ENCODE measurements at regions not wholly inside any gene's neighbourhood (a gene's known extent, or its start where the extent isn't known, plus 50 kb on each side); places are given as distances from the start of the nearest gene placed in this dataset.
"Not testable (repeated sequence)": the region's sequence is repeated elsewhere in the genome, so short reads cannot be mapped to it uniquely, and the experiment has no call there.

DNA sequence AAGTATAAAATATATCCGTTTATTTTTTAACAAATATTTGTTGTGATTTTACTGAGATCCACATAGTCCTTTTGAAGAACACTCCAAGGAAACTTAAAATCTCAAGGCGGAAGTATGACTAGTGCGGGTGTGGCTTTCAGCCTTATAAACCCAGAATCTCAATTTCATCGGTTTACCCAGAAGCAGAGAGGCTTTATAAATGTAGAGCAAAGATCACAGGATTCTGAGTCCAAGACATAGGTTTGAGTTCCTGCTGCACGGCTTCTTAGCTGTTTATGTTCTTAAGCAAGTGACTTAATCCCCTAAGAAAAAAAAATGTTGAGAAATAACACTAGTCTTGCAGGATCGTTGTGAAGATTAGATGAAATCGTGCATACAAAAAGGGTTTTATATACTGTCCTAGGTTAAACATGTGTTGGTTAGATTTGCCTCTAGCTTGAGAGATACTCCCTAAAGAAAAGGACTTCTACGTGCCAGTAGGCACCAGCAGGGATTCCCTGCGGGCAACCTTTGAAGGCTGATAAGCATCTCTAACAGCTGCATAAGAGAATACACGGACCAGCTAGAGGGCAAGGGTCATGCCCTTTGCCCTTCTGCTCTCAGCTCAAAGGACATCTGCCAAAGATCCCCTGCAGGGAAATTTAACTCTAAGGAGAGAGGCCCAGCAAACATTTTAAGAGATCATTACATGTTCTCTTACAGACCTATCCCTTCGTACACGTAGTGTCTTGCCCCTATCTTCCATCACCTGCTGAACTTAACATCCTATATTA lies 130.4 kb upstream of the MIR17HG start:
- no peak for DNase-seq
- ATAC-seq: peak; percentile 55
- intact Hi-C loops (cut with DNase I, micrococcal nuclease): no loop called here

GRCh38 chr13:91219201-91219600 lies 128.3 kb upstream of the MIR17HG start:
- ATAC-seq (no peak), DNase-seq (no peak)
- intact Hi-C loops (cut with DNase I, micrococcal nuclease): no loop called here

DNA sequence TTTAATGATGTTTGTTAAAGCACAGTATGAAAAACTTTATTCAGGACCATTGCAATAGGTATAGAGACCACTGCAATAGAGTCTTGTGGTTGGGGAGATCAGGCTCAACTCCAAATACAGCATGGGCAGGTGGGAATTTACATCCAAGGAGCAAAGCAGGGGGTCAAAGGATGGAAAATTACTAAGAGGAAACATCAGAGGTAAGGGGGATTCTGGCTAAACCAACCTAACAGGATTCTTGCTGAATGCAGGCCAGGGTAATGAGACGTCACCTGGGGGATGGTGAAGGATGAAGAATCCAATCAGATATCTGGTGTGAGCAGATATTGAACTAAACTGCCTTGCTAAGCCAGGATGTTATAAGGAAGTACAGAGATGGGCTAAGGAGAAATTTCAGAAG lies 126.6 kb upstream of the MIR17HG start:
- DNase-seq (no peak), ATAC-seq (no peak)
- intact Hi-C loops (cut with DNase I, micrococcal nuclease): no loop called here

DNA sequence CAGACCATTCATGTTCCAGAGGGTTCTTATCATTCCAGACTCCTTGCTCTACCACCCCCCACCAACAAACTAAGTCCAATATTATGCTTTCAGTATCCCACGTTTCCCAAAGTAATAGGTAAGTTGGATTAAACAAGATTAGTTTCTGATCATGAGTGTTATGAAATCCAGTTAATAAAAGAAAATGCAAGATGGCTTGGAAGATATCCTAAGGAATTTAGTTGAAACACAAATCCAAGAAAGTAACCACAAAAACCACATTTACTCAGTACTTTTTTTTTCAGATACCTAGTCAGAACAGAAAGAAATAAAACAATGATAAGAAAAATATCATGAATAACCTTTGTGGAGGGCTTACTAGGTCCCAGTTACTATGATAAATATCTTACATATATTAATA lies 119.4 kb upstream of the MIR17HG start:
- intact Hi-C loops (cut with DNase I, micrococcal nuclease): no loop called here
- no peak for ATAC-seq

GRCh38 chr13:91228940-91229339 lies 118.5 kb upstream of the MIR17HG start:
- no peak for DNase-seq
- no peak for ATAC-seq
- intact Hi-C loops (cut with DNase I, micrococcal nuclease): no loop called here

More for the DNA sequence above, 119.4 kb upstream of the MIR17HG start:
- DNase-seq: no peak

DNA sequence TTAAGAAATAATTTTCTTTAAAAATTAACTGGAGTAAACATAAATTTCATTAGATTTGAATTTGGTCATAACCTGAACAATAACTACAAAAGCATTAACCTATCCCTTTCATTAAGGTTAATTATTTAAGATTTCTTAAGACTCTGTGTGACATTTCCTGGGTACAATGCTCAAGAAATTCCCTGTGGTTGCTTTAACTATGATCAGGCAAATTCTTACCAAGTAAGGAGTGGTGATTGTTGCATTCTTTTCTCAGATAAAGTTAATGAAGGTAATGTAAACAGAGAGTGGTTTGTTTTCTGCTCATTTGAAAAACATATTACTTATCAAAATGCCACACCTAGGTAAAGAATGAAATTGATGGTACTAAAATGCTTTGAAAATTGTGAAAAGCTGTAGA lies 114.8 kb upstream of the MIR17HG start:
- no peak for ATAC-seq

GRCh38 chr13:91233291-91233690 lies 114.2 kb upstream of the MIR17HG start:
- intact Hi-C loops (cut with DNase I, micrococcal nuclease): no loop called here
- no peak for DNase-seq
- no peak for ATAC-seq

More for the DNA sequence above, 114.8 kb upstream of the MIR17HG start:
- intact Hi-C loops (cut with DNase I, micrococcal nuclease): no loop called here
- DNase-seq: no peak

DNA sequence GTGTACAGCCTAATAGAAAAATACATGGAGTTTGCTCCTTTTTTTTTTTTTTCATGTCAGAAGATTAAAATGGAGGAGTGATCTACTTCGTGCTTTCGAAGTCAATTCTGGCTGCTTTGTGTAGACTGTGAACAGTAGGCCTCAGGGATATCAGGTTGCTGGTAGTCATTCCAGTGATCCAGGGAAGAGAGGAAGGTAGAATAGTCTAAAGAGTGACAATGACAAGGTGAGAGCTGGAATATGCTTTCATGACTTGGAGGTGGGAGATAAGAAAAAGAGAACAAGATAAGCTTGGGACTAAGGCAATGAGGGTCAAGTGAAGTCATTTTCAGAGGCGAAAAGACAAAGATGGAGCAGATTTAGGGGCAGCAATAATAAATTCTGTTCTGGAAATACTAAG lies 111.3 kb upstream of the MIR17HG start:
- intact Hi-C loops (cut with DNase I, micrococcal nuclease): no loop called here
- ATAC-seq (no peak), DNase-seq (no peak)

DNA sequence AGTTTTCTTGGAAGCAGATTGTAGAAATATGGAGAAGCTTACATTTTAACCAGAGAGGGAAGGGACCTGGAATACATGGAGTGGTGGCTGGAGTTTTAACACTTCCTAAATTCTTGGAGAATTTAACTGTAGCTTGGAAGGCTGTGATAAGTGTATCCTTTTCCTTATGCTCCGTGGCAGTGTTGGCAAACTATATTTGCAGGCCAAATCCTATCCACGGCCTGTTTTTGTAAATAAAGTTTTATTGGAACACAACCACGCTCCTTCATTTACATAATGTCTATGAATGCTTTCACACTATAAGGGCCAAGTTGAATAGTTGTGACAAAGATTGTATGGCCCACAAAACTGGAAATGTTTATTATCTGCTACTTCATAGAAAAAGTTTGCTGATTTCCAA lies 110.6 kb upstream of the MIR17HG start:
- ATAC-seq: no peak
- no peak for DNase-seq
- intact Hi-C loops (cut with DNase I, micrococcal nuclease): no loop called here

GRCh38 chr13:91238036-91238435 lies 109.5 kb upstream of the MIR17HG start:
- no peak for DNase-seq
- intact Hi-C loops (cut with DNase I, micrococcal nuclease): no loop called here
- ATAC-seq: no peak

DNA sequence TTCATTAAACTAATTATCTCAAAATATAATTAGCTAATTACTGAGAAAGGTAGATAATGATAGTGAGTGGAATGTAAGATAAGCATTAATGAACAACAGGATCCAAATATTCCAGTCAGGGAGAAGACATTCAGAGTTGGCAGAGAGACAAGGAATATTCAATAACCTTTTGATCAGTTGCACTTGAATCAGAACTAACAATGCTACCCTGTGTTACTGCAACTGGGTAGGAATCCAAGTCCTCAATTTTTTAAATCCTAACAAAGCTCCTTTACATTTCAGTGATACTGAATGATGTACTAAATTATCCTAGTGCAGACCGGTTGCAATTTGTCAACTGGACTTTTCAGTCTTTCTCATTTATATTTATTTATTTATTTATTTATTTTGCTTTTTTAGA lies 107.1 kb upstream of the MIR17HG start:
- ATAC-seq: no peak
- intact Hi-C loops (cut with DNase I, micrococcal nuclease): no loop called here
- no peak for DNase-seq

- DNase-seq (no peak), ATAC-seq (no peak)
- intact Hi-C loops (cut with DNase I, micrococcal nuclease): no loop called here
Measured at GRCh38 chr13:91241221-91241933, 106.1 kb upstream of the MIR17HG start.

- DNase-seq: no peak
- ATAC-seq: no peak
- intact Hi-C loops (cut with DNase I, micrococcal nuclease): no loop called here
Measured at GRCh38 chr13:91242652-91243051, 104.8 kb upstream of the MIR17HG start.

- DNase-seq: no peak
- intact Hi-C loops (cut with DNase I, micrococcal nuclease): no loop called here
- ATAC-seq: no peak
Measured at GRCh38 chr13:91245288-91245687, 102.2 kb upstream of the MIR17HG start.

DNA sequence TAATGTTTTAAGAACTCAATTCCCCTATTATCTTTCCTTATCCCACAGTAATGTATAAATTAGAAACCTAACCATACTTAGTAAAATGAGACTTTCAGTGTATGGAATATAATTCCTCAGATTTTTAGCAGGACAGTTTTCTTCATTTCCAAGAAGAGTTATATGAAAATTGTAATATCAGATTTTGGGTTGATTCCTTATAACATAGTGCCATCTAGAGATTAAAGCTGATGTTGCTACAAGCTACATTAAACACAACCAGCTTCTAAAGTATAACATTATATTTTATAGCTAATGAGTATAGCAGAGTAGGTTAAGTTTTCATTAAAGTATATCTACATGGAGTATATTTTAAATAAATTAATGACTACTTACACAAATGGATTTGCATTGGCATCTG lies 99.7 kb upstream of the MIR17HG start:
- DNase-seq (no peak), ATAC-seq (no peak)
- intact Hi-C loops (cut with DNase I, micrococcal nuclease): no loop called here

DNA sequence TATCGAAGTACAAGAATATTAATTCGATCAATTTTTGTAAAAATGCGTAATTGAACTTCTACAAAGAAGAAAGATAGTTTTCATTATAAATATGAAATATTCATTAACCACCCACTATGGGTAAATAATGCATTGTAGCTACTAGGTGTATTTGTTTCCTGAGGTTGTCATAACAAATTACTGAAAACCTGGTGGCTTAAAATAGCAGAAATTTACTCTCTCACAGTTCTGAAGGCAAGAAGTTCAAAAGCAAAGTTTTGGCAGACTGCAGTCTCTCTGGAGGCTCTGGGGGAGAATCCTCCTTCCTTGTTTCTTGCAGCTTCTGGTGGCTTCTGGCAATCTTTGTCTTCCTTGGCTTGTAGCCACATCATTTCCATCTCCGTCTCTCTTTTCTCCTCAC lies 99.2 kb upstream of the MIR17HG start:
- intact Hi-C loops (cut with DNase I, micrococcal nuclease): no loop called here
- DNase-seq (no peak), ATAC-seq (no peak)

GRCh38 chr13:91249370-91249769 lies 98.1 kb upstream of the MIR17HG start:
- intact Hi-C loops (cut with DNase I, micrococcal nuclease): no loop called here

GRCh38 chr13:91249861-91250260 lies 97.6 kb upstream of the MIR17HG start:
- ATAC-seq: no peak
- intact Hi-C loops (cut with DNase I, micrococcal nuclease): no loop called here
- DNase-seq: no peak

More at GRCh38 chr13:91249370-91249769, 98.1 kb upstream of the MIR17HG start:
- DNase-seq (no peak), ATAC-seq (peak; percentile 63)

DNA sequence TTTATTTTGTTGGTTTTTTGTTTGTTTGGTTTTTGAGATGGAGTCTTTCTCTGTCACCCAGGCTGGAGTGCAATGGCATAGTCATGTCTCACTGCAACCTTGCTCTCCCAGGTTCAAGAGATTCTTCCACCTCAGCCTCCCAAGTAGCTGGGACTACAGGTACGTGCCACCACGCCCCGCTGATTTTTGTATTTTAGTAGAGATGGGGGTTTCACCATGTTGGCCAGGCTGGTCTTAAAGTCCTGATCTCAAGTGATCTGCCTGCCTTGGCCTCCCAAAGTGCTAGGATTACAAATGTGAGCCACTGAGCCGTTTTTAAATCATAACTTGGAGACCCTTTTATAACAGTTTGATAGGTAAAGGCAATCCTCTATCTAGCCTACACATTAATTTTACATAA lies 95.9 kb upstream of the MIR17HG start:
- intact Hi-C loops (cut with DNase I, micrococcal nuclease); ATAC-seq; DNase-seq: not testable (repeated sequence)

GRCh38 chr13:91264484-91264883 lies 83.0 kb upstream of the MIR17HG start:
- no peak for DNase-seq
- intact Hi-C loops (cut with DNase I, micrococcal nuclease): no loop called here
- ATAC-seq: peak; percentile 57

DNA sequence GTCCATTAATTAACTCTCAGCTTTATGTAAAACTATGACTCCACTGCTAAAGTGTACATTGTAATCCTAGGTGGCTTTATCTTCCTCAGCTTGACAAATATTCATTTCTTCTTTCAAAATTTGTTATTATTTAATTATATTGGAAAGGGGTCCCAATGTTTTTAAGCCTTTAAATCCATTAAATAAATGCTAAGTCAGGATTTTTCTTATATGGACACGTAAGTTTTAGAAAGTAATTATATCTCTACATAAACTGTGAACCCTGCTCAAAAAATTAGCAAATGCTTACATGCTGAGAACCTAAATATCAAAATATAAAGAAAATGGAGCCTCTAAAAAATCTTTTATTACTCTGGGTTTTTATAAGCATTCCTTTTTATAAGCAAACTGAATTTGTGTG lies 78.2 kb upstream of the MIR17HG start:
- intact Hi-C loops (cut with DNase I, micrococcal nuclease): no loop called here
- DNase-seq (no peak), ATAC-seq (no peak)

Data from left colon (tissue), 2 donors.